BJ (cell line): ENCODE measurements at regions not wholly inside any gene's neighbourhood (a gene's known extent, or its start where the extent isn't known, plus 50 kb on each side); places are given as distances from the start of the nearest gene placed in this dataset.

Experiments used
- CTCF ChIA-PET: fragments of 350-600 bp; formaldehyde crosslinking; extraction: SDS; loops from one replicate; lab custom pipeline; 2021; ENCODE audit warnings: antibody characterized with exemption, inconsistent platforms; lab: Yijun Ruan, JAX
- POLR2A ChIA-PET: fragments of 300-600 bp; sonication (Branson Sonifier 250); formaldehyde crosslinking; extraction: SDS; loops from one replicate; lab custom pipeline; 2021; ENCODE audit warnings: antibody characterized with exemption; lab: Charles Lee
- DNase-seq: peaks from one replicate; pipeline ENCODE4 v3.0.0-alpha.2; 2011; ENCODE audit warnings: low read depth
- H3K27me3 ChIP-seq: 2 replicates; pipeline ENCODE4 v1.6.0; 2011; ENCODE audit warnings: low read length; ENCODE audit not compliant: control insufficient read depth, insufficient read depth
- H3K36me3 ChIP-seq: 2 replicates; pipeline ENCODE4 v1.5.1; 2011; ENCODE audit warnings: low read length; ENCODE audit not compliant: control insufficient read depth, insufficient read depth
- H3K4me3 ChIP-seq: 2 replicates; pipeline ENCODE4 v1.5.1; 2011; ENCODE audit warnings: low read depth, mild to moderate bottlenecking, control low read depth, low read length
- CTCF ChIP-seq: IDR thresholded peaks from 2 replicates; pipeline ENCODE4 v1.5.1; 2011; ENCODE audit warnings: low read depth, mild to moderate bottlenecking, control low read depth, inconsistent platforms, low read length, moderate library complexity; ENCODE audit not compliant: insufficient read depth

- POLR2A ChIA-PET, result no interaction called here
- H3K4me3 ChIP-seq, result no peak overlapping the region
Measured at GRCh38 chr21:35575280-35575915, 484.9 kb downstream of the SETD4 start.

GRCh38 chr21:35573472-35574374, 486.6 kb downstream of the SETD4 start:
- no peak for TF ChIP-seq CTCF

More at GRCh38 chr21:35575280-35575915, 484.9 kb downstream of the SETD4 start:
- CTCF ChIA-PET, result interaction anchor here (1.1 kb wide), 1 partner anchor 678 kb away, joined by 3 read pairs; no protein-coding TSS in a partner anchor
- peak; percentile 54 for DNase-seq
- H3K27me3 ChIP-seq, result no peaks in the 10 kb centered on the region
- H3K36me3 ChIP-seq, result no peaks in the 10 kb centered on the region
- no peak for TF ChIP-seq CTCF

GRCh38 chr21:35571910-35572309, 488.4 kb downstream of the SETD4 start:
- CTCF ChIA-PET, result interaction anchor here (0.5 kb wide), 1 partner anchor 676 kb away, joined by 3 read pairs; no protein-coding TSS in a partner anchor
- DNase-seq, result no peak

More at GRCh38 chr21:35573472-35574374, 486.6 kb downstream of the SETD4 start:
- H3K27me3 ChIP-seq, result no peaks in the 10 kb centered on the region
- H3K4me3 ChIP-seq, result no peak overlapping the region
- ChIA-PET CTCF (interaction anchor here (0.7 to 1.5 kb wide), 2 partner anchors 10 to 201 kb away, joined by 3 read pairs; no protein-coding TSS in a partner anchor), POLR2A (no interaction called here)
- no peaks in the 10 kb centered on the region for H3K36me3 ChIP-seq
- DNase-seq, result no peak

GRCh38 chr21:35568643-35569042, 491.7 kb downstream of the SETD4 start:
- Histone ChIP-seq H3K27me3 (no peaks in the 10 kb centered on the region), H3K4me3 (no peak overlapping the region), H3K36me3 (no peaks in the 10 kb centered on the region)
- ChIA-PET CTCF (no interaction called here), POLR2A (no interaction called here)
- DNase-seq, result no peak
- no peak for TF ChIP-seq CTCF

More at GRCh38 chr21:35571910-35572309, 488.4 kb downstream of the SETD4 start:
- no peak overlapping the region for H3K4me3 ChIP-seq
- POLR2A ChIA-PET, result no interaction called here
- no peaks in the 10 kb centered on the region for H3K36me3 ChIP-seq
- no peaks in the 10 kb centered on the region for H3K27me3 ChIP-seq
- no peak for TF ChIP-seq CTCF

- POLR2A ChIA-PET, result no interaction called here
- Histone ChIP-seq H3K4me3 (no peak overlapping the region), H3K27me3 (no peaks in the 10 kb centered on the region), H3K36me3 (no peaks in the 10 kb centered on the region)
- DNase-seq, result no peak
- CTCF ChIA-PET, result no interaction called here
- no peak for TF ChIP-seq CTCF
Measured at GRCh38 chr21:35566874-35567273, 493.5 kb downstream of the SETD4 start.
